HepG2 (cell line): ENCODE measurements at regions not wholly inside any gene's neighbourhood (a gene's known extent, or its start where the extent isn't known, plus 50 kb on each side); places are given as distances from the start of the nearest gene placed in this dataset.

Experiments used
- HBP1 ChIP-seq: IDR thresholded peaks from 2 replicates; pipeline ENCODE4 v1.6.1; 2016; ENCODE audit warnings: low read depth, control low read depth
- TERF1 ChIP-seq: sonication (generic); formaldehyde crosslinking; IDR thresholded peaks from 2 replicates; pipeline ENCODE4 v1.8.0; 2022; ENCODE audit warnings: mild to moderate bottlenecking, missing genetic modification reagents, moderate library complexity
- TF ChIP-seq, protein P1 (sequence below): sonication (generic); formaldehyde crosslinking; IDR thresholded peaks from 2 replicates; pipeline ENCODE4 v1.5.0; 2020; ENCODE audit warnings: mild to moderate bottlenecking, missing genetic modification reagents, moderate library complexity
- TF ChIP-seq, protein P2 (sequence below): sonication (generic); formaldehyde crosslinking; IDR thresholded peaks from 2 replicates; pipeline ENCODE4 v1.5.1; 2020; ENCODE audit warnings: mild to moderate bottlenecking, moderate library complexity, missing genetic modification reagents
- TF ChIP-seq, protein P3 (sequence below): IDR thresholded peaks from 2 replicates; pipeline ENCODE4 v1.6.1; 2012; ENCODE audit warnings: inconsistent platforms

GRCh38 chr18:37944700-37945270 lies 379.2 kb upstream of the CELF4 start:
- TF ChIP-seq, protein P1, sequence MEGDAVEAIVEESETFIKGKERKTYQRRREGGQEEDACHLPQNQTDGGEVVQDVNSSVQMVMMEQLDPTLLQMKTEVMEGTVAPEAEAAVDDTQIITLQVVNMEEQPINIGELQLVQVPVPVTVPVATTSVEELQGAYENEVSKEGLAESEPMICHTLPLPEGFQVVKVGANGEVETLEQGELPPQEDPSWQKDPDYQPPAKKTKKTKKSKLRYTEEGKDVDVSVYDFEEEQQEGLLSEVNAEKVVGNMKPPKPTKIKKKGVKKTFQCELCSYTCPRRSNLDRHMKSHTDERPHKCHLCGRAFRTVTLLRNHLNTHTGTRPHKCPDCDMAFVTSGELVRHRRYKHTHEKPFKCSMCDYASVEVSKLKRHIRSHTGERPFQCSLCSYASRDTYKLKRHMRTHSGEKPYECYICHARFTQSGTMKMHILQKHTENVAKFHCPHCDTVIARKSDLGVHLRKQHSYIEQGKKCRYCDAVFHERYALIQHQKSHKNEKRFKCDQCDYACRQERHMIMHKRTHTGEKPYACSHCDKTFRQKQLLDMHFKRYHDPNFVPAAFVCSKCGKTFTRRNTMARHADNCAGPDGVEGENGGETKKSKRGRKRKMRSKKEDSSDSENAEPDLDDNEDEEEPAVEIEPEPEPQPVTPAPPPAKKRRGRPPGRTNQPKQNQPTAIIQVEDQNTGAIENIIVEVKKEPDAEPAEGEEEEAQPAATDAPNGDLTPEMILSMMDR (CRISPR knock-in tag): no peak
- TF ChIP-seq HBP1 (CRISPR knock-in tag) (no peak), TERF1 (CRISPR knock-in tag) (no peak)
- TF ChIP-seq, protein P2, sequence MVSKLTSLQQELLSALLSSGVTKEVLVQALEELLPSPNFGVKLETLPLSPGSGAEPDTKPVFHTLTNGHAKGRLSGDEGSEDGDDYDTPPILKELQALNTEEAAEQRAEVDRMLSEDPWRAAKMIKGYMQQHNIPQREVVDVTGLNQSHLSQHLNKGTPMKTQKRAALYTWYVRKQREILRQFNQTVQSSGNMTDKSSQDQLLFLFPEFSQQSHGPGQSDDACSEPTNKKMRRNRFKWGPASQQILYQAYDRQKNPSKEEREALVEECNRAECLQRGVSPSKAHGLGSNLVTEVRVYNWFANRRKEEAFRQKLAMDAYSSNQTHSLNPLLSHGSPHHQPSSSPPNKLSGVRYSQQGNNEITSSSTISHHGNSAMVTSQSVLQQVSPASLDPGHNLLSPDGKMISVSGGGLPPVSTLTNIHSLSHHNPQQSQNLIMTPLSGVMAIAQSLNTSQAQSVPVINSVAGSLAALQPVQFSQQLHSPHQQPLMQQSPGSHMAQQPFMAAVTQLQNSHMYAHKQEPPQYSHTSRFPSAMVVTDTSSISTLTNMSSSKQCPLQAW: no peak
- TF ChIP-seq, protein P3, sequence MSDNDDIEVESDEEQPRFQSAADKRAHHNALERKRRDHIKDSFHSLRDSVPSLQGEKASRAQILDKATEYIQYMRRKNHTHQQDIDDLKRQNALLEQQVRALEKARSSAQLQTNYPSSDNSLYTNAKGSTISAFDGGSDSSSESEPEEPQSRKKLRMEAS: no peak
